Natural killer cell (primary cell): ENCODE measurements at regions not wholly inside any gene's neighbourhood (a gene's known extent, or its start where the extent isn't known, plus 50 kb on each side); places are given as distances from the start of the nearest gene placed in this dataset.
A peak's percentile ranks its signal among the peaks of the same experiment; 100 is the strongest.

Experiments used
- ATAC-seq, 3 donors: fragments of 150-1000 bp in 2 of 3; fragments of 200-7000 bp in 1 of 3; cut with Tn5 transposase; 1 replicate in 1 of 3; 2 replicates in 2 of 3; pipeline ENCODE4 v1.10.0; 2021; ENCODE audit warnings: mild to moderate bottlenecking in 2 of 3, moderate library complexity in 2 of 3
- DNase-seq, 2 donors: peaks; one replicate each; pipeline versions ENCODE4 v3.0.0 to v3.0.0-alpha.2; 2013 to 2021; ENCODE audit warnings: mixed read lengths in 1 of 2
- H3K27ac ChIP-seq: one replicate; pipeline ENCODE4 v1.5.1; 2013; ENCODE audit warnings: mild to moderate bottlenecking, low read length
- H3K27me3 ChIP-seq: one replicate; pipeline ENCODE4 v1.6.1; 2013; ENCODE audit warnings: low read length; ENCODE audit not compliant: control insufficient read depth, insufficient read depth
- H3K36me3 ChIP-seq: one replicate; pipeline ENCODE4 v1.6.1; 2013; ENCODE audit warnings: low read length; ENCODE audit not compliant: control insufficient read depth, insufficient read depth
- H3K4me1 ChIP-seq: one replicate; pipeline ENCODE4 v1.6.1; 2013; ENCODE audit warnings: low read length; ENCODE audit not compliant: control insufficient read depth, insufficient read depth
- H3K4me3 ChIP-seq: one replicate; pipeline ENCODE4 v1.5.1; 2013; ENCODE audit warnings: low read length
- H3K9me3 ChIP-seq: one replicate; pipeline ENCODE4 v1.6.1; 2013; ENCODE audit warnings: low read length; ENCODE audit not compliant: control insufficient read depth, insufficient read depth
- H3K27ac Mint-ChIP-seq, 2 donors: one replicate each; pipeline ENCODE4 v1.8.0; 2022; ENCODE audit warnings: mild to moderate bottlenecking in 2 of 2, mixed read lengths in 2 of 2, moderate library complexity in 1 of 2
- H3K27me3 Mint-ChIP-seq, 2 donors: one replicate each; pipeline ENCODE4 v1.8.0; 2022; ENCODE audit warnings: low read depth in 2 of 2, mixed read lengths in 2 of 2
- H3K36me3 Mint-ChIP-seq: one replicate; pipeline ENCODE4 v1.8.0; 2022; ENCODE audit warnings: mixed read lengths
- H3K4me1 Mint-ChIP-seq, 2 donors: one replicate each; pipeline ENCODE4 v1.8.0; 2022; ENCODE audit warnings: mixed read lengths in 2 of 2
- H3K4me3 Mint-ChIP-seq: one replicate; pipeline ENCODE4 v1.8.0; 2022; ENCODE audit warnings: mild to moderate bottlenecking, moderate library complexity, mixed read lengths
- H3K9me3 Mint-ChIP-seq, 2 donors: one replicate each; pipeline ENCODE4 v1.8.0; 2022; ENCODE audit warnings: mixed read lengths in 2 of 2
- WGBS: methylation state at CpG from one replicate; pipeline ENCODE4 v1.1.7; 2013; ENCODE audit warnings: missing lambda C conversion rate; ENCODE audit not compliant: insufficient coverage; 5-methylcytosine and 5-hydroxymethylcytosine counted together
- intact Hi-C: fragments of 100-400 bp; cut with micrococcal nuclease; formaldehyde crosslinking; loops from one replicate; pipeline ENCODE4 v1.14.2; 2022
- TF ChIP-seq, protein P1 (sequence below): fragments of 200-600 bp; IDR thresholded peaks from one replicate; pipeline ENCODE4 v1.8.0; 2022; ENCODE audit warnings: antibody characterized with exemption

DNA sequence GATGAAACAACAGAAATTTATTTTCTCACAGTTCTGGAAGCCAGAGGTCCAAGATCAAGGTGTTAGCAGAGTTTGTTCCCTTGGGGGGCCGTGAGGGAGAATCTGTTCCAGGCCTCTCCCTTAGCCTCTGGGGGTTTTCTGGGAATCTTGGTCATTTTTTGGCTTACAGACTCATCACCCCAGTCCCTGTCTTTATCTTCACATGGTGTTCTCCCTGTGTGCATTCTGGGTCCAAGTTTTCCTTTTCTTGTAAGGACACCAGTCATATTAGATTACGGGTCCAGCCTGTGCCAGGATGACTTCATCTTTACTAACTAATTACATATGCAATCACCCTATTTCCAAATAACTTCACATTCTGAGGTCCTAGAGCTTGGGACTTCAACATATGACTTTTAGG is 292.5 kb upstream of the TRIB2 start:
- Mint-ChIP-seq H3K9me3 (no peaks in the 10 kb centered on the region), H3K4me3 (no peak overlapping the region), H3K27me3 (no peaks in the 10 kb centered on the region), H3K27ac (no peak overlapping the region), H3K4me1 (peaks cover 7 to 20% of the 10 kb centered on the region in 2 donors), H3K36me3 (no peaks in the 10 kb centered on the region)
- DNase-seq (no peak), ATAC-seq (no peak)
- Histone ChIP-seq H3K36me3 (no peaks in the 10 kb centered on the region), H3K9me3 (no peaks in the 10 kb centered on the region), H3K27ac (no peak overlapping the region), H3K4me3 (no peak overlapping the region), H3K4me1 (no peaks in the 10 kb centered on the region), H3K27me3 (no peaks in the 10 kb centered on the region)
- TF ChIP-seq, protein P1, sequence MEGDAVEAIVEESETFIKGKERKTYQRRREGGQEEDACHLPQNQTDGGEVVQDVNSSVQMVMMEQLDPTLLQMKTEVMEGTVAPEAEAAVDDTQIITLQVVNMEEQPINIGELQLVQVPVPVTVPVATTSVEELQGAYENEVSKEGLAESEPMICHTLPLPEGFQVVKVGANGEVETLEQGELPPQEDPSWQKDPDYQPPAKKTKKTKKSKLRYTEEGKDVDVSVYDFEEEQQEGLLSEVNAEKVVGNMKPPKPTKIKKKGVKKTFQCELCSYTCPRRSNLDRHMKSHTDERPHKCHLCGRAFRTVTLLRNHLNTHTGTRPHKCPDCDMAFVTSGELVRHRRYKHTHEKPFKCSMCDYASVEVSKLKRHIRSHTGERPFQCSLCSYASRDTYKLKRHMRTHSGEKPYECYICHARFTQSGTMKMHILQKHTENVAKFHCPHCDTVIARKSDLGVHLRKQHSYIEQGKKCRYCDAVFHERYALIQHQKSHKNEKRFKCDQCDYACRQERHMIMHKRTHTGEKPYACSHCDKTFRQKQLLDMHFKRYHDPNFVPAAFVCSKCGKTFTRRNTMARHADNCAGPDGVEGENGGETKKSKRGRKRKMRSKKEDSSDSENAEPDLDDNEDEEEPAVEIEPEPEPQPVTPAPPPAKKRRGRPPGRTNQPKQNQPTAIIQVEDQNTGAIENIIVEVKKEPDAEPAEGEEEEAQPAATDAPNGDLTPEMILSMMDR: no peak
- intact Hi-C loops: no loop called here
- WGBS: 90% methylated on average over 2 of the region's 2 CpGs

DNA sequence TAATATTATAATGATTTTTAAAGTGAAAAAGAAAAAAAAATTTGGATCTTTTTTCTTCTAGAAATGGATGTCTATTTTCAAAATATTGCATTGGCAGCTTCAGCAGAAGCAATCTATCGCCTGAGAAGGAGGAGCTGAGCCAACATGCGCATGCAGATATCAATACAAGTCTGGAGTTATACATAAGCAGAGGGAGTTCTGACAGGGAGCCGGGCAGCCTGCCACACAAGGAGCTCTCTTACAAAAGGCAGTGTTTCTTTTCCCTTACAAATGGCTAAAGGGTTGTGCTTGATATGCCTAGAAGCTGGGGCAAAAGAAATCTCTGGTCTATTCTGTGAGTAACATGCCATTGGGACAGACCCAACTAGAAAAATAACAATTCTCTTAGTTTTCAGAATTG is 291.9 kb upstream of the TRIB2 start:
- Mint-ChIP-seq H3K27ac (no peak overlapping the region), H3K27me3 (no peaks in the 10 kb centered on the region), H3K36me3 (no peaks in the 10 kb centered on the region), H3K4me3 (no peak overlapping the region), H3K4me1 (peaks cover 6 to 17% of the 10 kb centered on the region in 2 donors), H3K9me3 (no peaks in the 10 kb centered on the region)
- intact Hi-C loops: no loop called here
- Histone ChIP-seq H3K4me1 (no peaks in the 10 kb centered on the region), H3K4me3 (no peak overlapping the region), H3K9me3 (no peaks in the 10 kb centered on the region), H3K27me3 (no peaks in the 10 kb centered on the region), H3K36me3 (no peaks in the 10 kb centered on the region), H3K27ac (no peak overlapping the region)
- TF ChIP-seq, protein P1: no peak
- no peak for DNase-seq
- 96% methylated on average over 3 of the region's 3 CpGs for WGBS
- no peak for ATAC-seq

DNA sequence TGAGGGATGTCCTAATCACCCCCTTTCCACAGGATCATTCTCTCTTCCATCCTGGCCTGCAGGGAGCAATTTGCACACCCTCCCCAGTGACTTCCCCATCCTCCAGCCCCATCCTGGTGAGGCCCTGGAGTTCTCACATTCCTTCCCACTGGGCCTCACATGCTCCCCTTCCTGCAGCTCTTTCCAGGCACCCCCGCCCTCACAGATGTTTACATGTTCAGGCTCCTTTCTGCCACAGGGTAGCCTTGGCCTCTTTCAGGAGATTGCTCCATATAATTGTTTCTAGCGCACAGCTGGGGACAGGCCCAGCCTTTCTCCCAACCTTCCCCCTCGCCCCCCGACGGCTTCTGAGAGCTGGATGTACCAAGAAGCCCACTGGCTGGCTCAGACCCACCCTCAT is 288.4 kb upstream of the TRIB2 start:
- Histone ChIP-seq H3K27me3 (no peaks in the 10 kb centered on the region), H3K27ac (no peak overlapping the region), H3K4me3 (no peak overlapping the region), H3K9me3 (no peaks in the 10 kb centered on the region), H3K36me3 (no peaks in the 10 kb centered on the region), H3K4me1 (peaks cover 8% of the 10 kb centered on the region)
- Mint-ChIP-seq H3K4me3 (no peak overlapping the region), H3K4me1 (peaks cover 12 to 17% of the 10 kb centered on the region in 2 donors), H3K36me3 (no peaks in the 10 kb centered on the region), H3K27ac (peak overlapping the region; percentile 31 to 55), H3K27me3 (no peaks in the 10 kb centered on the region), H3K9me3 (no peaks in the 10 kb centered on the region)
- ATAC-seq: no peak
- TF ChIP-seq, protein P1: no peak
- intact Hi-C loops: no loop called here
- WGBS: 98% methylated on average over 5 of the region's 5 CpGs
- no peak for DNase-seq

DNA sequence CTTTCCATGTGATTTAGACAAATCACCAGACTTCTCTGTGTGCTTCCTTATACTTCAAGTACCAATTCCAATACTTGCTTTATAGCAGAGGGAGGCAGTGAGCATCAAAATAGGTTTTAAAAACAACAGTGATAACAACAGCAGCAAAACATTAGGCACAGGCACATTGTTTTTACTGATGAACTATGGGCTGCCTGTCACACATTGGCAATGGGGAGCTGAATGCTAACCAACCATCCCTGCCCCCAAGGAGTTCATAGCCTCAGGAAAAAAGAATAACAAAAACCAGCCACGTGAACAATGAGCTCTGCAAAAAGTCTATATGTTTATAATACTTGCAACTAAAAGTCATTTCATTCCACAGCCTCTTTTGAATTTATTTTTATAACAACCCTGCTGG is 287.9 kb upstream of the TRIB2 start:
- no peak for ATAC-seq
- peaks cover 12 to 17% of the 10 kb centered on the region in 2 donors for H3K4me1 Mint-ChIP-seq

More for the DNA sequence above, 287.9 kb upstream of the TRIB2 start:
- no CpG with 5 or more reads among the region's 1 CpG for WGBS
- Histone ChIP-seq H3K4me1 (peaks cover 8% of the 10 kb centered on the region), H3K36me3 (no peaks in the 10 kb centered on the region), H3K27me3 (no peaks in the 10 kb centered on the region), H3K9me3 (no peaks in the 10 kb centered on the region), H3K4me3 (no peak overlapping the region), H3K27ac (no peak overlapping the region)
- DNase-seq: no peak
- Mint-ChIP-seq H3K4me3 (no peak overlapping the region), H3K36me3 (no peaks in the 10 kb centered on the region), H3K9me3 (no peaks in the 10 kb centered on the region), H3K27me3 (no peaks in the 10 kb centered on the region), H3K27ac (peak overlapping the region; percentile 31 to 55)
- TF ChIP-seq, protein P1: no peak
- intact Hi-C loops: no loop called here
